Kidney capillary endothelial cell (primary cell): ENCODE measurements at regions not wholly inside any gene's neighbourhood (a gene's known extent, or its start where the extent isn't known, plus 50 kb on each side); places are given as distances from the start of the nearest gene placed in this dataset.
A peak's percentile ranks its signal among the peaks of the same experiment; 100 is the strongest.

Experiments used
- DNase-seq: peaks from one replicate; pipeline ENCODE4 v3.0.0-alpha.2; 2018; ENCODE audit warnings: low spot score

DNA sequence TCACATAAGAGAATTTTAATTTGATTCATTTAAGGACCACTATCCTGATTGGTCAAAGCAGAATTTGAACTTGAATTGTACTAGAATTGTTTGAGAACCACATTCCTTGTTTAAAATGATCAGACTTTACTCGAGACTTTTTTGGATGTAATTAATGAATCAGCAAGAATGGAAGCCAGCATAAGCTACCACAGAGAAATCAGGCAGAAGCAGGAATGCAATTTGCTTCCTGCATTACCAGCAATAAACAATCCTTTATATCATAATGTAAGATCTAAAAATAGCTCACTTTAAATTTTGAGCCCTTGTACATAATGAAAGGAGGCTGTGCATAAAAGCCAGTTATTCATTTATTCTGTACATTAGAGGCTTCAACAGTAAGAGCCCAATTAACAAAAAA, 119.8 kb upstream of the BACE2 start:
- DNase-seq: no peak

DNA sequence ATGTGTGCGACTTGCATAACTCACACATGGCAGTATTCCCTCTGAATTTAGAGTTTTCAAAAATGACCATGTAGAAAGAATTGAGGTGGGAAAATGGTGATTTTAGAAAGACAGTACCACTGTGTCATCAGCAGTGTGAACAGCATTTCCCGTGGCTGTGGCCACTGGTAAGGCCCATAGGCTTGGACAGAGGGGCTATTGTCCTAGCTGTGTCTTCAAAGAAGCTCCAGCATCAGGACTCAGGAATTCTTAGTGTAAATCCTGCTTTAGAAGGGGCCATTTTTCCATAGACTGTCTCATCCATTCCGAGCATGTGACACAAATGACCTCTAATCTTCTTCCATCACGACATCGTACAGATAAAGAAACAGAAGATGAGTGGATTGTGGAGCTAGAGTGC, 119.3 kb upstream of the BACE2 start:
- DNase-seq: no peak

- no peak for DNase-seq
Observed at GRCh38 chr21:41052820-41053555, 115.0 kb upstream of the BACE2 start.

- DNase-seq: no peak
Observed at GRCh38 chr21:41054018-41054578, 113.9 kb upstream of the BACE2 start.

DNA sequence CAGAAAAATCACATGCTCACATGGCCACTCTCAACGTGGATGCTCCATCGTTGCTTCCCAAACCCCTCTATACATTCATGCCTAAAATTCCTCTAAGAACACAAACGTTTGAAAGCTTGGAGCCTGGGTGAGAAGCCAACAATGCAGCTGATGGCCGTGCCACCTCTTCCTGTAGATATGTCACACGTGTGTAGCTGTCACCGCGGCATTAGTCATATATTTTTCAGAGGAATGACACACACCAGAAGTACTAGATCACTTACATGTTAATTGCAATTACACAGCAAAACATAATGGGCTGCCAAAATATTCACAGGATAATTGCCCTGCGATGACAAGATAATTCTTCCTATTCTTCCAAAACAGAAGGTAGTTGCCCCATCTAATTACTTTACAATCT, 112.7 kb upstream of the BACE2 start:
- no peak for DNase-seq

DNA sequence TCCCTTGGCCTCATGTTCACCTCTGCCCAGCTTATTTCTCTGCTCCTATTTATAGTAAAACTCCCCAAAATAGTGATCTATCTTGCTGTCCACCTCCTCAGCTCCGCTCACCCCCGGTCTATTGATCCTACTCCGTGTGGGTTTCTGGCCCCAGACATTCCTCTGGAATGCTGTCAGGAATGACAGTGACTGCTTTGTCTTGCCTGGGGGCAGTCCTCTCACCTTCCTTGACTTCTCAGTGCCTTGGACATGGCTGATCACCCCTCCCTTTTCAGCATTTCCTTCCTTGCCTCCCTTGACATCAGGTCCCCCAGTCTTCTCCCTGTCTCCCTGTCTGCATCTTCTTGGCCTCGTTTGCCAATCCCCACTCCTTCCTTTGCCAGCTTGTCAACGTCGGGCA, 108.1 kb upstream of the BACE2 start:
- DNase-seq: no peak

- DNase-seq: no peak
Observed at GRCh38 chr21:41061701-41062100, 106.3 kb upstream of the BACE2 start.

- DNase-seq: no peak
Observed at GRCh38 chr21:41064334-41064791, 103.6 kb upstream of the BACE2 start.

GRCh38 chr21:41064951-41065350, 103.0 kb upstream of the BACE2 start:
- no peak for DNase-seq

GRCh38 chr21:41065539-41065938, 102.4 kb upstream of the BACE2 start:
- DNase-seq: no peak

DNA sequence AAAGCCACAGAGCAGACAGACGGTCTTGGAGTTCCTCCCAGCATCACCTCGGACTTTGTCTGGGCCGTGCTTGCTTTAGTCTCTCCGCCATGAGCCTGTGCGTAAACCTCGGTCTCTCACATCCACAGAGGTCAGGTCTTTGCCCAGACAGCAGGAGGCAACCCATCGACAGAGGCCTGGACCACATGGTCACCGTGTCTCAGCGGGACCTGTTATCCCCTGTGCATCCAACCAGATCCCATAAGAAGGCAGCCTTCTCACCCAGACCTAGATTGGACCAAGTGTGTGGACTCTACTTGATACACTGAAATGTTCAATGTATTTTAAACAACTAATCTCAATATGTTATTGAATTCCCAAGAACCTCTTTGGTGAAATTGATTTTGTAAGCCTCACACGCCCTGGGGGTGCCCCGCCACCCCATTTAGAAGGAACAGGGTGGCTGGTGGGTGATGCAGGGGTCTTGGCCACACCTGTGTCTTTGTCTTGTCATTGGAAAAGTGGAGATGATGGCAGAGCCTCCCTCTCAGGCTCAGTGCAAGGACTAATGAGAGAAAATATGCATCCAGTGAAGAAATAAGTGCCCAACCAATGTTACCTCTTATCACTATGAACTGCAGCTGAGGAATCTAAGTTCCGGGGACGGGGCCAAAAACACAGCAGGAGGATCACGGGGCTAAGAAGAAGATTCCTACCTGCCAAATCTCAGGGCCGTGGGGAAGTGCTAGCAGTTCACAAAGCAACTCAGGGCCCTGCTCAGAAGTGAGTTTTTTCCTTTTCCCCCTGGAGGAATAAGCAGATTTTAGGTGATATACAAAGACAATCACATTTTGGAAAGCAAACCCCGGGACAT, 101.6 kb upstream of the BACE2 start:
- DNase-seq: no peak

DNA sequence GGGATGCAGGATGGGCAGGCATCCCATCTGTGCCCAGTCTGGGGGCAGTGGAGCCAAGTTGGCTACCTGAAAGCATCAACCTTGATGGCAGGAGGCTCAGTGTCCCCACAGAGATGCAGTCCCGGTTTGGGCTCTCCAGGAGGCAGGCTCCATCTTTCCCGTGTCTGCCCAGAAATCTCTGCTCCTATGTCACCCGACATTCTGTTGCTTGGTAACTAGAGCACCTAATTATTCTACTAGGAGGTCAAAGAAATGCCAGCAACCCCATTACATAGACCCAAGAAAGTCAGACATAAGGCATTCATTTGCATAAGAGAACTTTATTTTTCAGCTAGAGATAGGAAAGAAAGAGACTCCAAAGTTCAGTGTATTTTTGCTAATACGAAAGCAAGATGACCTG, 100.3 kb upstream of the BACE2 start:
- DNase-seq: no peak

DNA sequence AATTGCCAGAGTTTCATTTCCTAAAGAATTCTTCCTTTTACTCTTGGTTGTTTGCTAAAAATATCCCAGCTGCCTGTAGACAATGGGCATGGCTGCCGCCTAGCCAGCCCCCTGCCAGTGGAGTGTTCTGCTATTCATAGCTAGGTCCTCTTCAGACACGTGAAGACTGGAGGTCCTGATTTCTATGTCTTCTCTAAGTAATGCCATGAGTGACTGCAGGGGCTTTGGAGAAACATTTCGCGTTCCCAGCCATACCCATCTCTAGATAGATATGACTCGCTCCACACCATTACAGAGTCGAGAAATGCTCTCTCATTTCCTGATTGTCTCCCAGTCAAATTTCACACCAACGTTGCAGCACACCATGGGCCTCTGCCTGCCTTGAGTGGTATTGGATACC, 99.5 kb upstream of the BACE2 start:
- DNase-seq: peak; percentile 21

DNA sequence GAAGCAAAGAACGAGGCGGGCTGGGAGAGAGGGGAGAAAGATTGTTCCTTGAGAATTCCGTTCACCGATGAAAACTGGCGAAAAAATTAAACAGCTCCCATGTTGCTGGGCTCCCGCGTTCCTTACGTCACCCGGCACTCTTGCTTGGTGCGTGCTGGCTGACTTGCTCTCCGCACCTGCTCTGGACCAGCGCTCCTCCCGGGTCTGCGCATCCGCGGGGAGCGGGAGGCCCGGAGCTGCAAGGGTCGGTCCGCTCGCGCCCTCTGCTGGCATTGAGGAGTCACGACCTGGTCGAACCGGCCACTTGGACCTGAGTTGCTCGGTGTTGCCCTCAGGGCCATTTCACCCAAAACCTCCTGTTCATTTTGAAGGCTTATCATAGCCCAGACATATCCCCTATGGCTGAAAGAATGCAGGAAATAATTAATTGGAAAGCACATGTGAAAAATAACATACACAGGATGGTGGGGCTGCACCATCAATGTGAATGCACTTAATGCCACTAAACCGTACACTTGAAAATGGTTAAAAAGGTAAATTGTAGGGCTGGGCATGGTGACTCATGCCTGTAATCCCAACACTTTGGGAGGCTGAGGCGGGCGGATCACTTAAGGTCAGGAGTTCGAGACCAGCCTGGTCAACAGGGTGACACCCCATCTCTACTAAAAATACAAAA, 98.9 kb upstream of the BACE2 start:
- peak; percentile 63 for DNase-seq

DNA sequence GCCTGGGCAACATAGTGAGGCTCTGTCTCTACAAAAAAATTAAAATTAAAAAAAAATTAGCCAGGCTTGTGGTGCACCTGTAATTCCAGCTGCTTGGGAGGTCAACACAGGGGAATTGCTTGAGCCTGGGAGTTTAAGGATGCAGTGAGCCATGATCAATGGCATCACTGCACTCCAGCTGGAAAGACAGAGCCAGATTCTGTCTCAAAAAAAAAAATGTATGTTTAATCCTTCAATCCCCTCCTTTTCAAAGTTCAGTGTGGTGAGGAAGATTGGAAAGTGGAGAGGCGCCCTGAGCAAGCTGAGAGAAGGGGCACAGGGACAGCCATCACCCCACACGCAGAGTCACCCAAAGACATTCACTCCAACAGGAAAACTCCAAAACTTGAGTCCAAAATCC, 97.7 kb upstream of the BACE2 start:
- no peak for DNase-seq

GRCh38 chr21:41071258-41072171, 96.4 kb upstream of the BACE2 start:
- no peak for DNase-seq

GRCh38 chr21:41073558-41073957, 94.4 kb upstream of the BACE2 start:
- DNase-seq: no peak

DNA sequence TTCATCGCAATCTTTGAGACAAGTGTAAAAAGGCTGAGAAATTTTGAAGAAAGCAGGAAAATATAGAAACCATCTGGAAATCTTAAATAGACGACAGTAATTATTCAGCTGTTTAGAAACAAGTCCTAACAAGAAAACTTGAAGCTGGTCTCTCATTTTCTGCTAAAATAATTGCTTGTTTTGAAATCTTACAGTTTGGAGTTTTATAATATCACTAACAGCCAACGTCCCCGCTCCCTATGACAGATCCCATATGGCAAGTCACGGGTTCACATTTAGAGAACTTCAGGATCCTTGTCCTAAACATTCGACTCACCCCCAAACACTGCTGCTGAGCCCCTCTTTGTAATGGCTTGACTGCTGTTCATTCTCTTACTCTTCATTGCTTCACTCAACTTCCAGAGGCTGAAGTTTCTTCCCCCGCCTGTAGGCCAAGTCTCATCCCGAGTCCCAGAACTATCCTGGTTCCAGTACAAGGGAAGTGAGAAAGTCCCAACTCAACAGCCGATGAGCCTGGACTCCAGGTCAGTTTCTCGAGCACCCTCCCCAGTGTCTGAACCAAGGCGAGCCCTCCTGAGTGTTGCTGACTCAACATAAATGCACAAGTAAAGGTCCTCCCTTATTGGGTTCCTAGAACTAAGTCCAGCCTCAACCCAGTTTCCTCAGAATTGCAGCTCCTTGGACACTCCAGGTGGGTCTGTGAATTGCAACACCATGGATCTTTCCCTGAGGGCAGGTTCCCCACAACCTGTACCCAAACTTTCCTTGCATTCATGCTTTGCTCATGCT, 93.4 kb upstream of the BACE2 start:
- DNase-seq: no peak

DNA sequence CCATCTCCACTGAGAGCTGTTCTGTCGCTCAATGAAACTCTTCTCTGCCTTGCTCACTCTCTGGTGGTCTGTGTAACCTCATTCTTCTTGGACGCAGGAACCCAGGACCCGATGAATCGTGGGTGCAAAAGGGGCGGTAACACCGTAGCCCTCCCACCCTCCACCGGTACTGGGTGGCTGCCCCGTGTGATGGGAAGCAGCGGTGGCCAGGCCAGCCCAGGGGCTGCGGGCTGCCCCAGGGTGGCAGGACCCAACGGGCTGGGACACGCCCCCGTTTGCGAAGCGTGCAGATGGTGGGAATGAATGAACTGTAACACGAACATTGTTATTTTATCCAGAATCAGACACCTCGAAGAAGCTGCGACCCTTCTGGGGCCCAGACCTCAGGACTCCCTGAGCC, 92.3 kb upstream of the BACE2 start:
- DNase-seq: no peak

GRCh38 chr21:41076064-41076463, 91.9 kb upstream of the BACE2 start:
- DNase-seq: no peak

GRCh38 chr21:41079159-41079558, 88.8 kb upstream of the BACE2 start:
- DNase-seq: no peak
